Daoy (cell line): ENCODE measurements at regions not wholly inside any gene's neighbourhood (a gene's known extent, or its start where the extent isn't known, plus 50 kb on each side); places are given as distances from the start of the nearest gene placed in this dataset.

ENCODE experiments used
- DNase-seq: peaks from one replicate; pipeline ENCODE4 v3.0.0-alpha.2; 2015; ENCODE audit warnings: low read depth

DNA sequence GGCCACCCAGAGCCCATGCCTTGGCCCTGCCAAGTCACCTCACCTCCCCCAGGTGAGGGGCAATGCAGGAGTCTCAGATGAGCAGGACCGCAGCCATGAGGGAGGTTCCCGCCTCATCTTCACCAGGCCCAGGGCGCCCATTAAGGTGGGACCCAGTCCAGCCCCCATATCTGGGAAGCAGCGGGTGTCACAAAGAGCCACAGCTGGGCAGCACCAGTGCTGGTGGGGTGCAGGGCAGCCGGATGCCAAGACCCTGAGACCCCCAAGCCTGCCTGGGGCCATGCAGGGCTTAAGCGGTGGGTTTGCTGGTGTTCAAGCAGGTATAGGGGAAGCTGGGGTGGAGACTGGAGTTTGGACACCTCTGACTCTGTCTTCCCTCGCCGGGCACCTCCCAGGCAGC lies 237.8 kb upstream of the GSE1 start:
- no peak for DNase-seq

DNA sequence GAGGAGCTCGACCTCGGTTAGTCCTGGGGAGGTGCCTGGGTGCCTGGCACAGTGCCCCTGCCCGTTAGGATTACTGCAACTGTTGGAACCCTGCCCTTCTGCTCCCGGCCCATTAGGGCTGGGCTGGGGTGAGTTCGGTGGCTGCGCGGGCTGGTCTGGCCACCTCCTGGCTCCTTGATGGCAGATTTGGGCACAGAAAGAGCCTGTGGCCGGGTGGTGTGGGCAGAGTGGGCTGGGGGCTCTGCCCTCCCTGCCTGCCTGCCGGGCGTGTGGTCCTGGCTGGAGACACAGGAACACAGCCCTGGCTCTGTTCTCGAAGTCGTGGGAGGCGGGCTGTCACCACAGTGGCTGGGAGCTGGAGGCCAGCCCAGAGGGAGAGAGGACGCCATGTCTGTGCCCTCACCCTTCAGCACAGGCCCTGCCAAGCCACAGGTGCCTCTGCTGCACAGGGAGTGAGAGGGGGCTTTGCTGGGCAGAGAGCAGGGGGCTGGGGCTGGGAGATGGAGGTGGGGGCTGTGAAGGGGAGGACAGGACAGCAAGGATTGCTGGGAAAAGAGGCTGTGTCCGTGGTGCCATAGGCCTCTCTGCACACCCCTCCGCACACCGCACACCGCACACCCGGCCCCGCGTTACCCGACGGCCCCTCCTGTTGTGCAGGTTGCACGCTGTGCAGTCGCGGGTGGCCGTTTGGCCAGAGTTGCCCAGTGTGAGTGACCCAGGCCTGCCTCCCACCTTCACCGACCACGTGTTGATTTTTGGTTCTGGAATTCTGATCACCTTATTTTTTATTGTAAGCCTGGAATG lies 236.6 kb upstream of the GSE1 start:
- no peak for DNase-seq

DNA sequence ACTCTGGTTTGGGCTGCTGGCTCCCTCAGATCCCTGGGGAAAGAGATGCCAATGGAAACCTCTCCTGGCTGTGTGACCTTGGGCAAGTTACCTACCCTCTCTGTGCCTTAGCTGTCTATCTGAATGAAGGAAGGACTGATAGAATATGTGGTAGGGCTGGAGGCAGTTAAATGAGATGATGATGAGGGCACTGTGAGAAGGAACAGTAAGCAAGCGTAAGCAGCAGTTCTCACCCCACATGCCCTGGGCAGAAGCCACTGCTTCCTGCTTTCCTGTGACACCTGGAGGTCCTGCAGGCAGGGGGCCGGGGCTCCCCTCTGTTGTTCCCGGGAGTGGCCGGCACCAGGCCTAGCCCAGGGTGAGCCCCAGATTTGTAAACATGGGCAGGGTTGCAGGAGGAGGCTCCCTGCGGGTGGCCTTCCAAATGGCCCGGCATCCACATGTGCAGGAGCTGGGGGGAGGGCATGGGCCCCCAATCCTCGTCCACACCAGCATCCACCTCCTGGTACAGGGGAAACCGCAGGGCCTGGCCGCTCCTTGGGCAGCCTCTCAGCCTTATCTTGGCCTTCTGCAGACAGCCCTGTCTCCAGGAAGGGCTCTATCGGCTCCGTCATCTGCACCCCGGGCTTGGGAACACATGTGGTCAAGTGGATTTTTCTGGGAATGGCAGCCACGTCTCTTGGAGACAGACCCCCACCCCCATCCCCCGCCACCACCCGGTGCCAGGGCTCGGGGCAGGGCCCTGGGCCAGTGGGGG lies 235.6 kb upstream of the GSE1 start:
- DNase-seq: no peak

DNA sequence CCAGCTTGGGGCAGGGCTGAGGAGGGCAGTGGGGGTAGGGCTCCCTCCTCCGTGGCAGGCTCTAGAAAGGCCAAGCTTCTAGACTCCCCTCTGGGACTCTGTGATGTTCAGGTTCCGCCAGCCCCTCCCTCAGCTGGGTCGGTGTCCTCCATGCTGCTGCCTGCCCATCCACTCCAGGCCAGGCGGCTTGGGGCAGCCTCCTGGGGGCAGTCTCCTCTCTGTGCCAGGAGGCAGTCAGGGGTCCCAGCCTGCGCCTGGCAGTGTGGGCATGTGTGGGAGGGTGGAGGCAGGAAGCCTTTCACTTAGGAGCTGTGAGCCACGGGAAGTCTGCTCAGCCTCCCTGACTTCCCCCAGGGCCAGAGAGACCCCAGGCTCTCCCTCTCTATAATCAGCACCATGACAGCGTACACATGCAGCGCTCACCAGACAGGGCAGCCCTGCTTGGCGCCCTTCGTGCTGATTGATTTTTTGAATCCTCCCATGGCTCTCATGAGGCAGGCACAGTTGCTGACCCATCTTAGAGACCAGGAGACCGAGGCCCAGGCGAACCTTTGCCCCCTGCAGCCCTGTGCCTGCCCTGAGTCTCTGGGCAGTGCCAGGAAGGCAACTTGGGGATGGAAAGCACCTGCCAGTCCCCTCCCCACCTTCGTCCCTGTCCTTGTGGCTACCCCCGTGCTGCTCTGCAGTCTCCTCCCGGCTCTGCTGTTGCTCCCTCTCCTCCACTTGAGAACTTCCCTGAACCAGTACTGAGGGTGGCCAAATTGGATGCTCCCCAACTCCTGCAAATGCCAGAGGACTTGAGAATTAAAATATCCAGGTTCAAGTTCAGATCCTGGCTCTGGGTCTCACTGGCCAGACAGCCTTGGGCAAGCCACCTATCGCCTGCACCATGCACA lies 234.7 kb upstream of the GSE1 start:
- DNase-seq: no peak

DNA sequence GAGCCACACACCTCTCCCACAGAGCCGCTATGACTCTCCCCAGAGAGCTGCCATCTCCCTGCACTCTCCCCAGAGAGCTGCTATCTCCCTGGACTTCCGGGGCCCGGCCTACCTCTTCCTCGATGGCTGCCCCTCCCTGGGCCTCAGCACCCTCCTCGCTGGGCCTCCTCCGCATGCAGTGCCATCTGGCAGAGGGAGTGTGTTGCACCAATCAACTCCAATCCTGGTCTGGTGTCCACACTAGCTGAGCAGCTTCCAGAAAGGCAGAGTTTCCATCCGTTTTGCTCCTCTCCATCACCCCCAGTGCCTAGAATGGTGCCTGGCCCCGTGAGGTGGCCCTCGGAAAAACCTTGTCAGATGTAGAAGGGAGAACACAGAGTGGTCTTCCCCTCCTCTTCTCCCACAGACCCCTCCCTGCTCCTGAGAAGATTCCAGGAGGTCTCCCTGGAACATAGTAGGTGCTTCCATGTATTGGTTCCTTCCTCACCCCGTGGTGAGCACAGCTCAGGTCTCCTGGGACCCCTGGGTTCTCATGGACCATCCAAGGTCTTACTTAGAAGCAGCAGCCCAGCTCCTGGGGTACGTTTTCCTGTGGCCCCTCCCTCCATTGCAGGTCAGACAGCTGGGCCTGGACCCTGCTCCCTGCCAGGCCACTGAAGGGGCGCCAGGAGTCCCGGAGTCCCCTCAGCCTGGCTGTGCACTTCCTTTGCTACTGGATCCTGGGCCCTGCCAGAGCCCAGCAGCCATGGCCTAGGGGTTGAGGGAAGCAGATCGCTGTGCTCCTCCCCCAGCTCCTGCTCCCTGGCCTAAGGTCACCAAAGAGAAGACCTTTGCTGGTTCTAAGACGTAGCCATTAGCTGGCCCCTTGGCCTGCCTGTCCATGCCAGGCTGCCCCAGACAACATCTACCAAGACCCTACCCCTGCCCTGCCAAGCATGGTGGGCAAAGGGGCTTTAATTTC lies 233.8 kb upstream of the GSE1 start:
- no peak for DNase-seq

DNA sequence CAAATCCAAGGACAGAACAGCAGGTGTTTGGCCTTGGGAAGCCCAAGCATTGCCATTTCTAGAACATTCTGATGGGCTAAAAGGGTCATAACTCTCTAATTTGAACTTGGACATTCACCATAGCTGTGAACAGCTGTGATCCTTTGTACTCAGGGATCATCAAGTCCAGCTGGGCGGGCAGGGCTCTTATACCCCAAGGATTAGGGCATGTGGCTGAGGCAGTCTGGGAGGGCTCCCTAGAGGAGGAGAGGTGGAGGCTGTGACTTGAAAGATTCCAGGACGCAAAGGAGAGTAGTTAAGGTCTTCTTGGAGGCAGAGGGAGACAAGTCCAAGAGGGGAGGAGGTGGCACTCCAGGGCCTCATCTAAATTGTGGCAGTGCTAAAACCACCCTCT lies 233.1 kb upstream of the GSE1 start:
- DNase-seq: no peak

DNA sequence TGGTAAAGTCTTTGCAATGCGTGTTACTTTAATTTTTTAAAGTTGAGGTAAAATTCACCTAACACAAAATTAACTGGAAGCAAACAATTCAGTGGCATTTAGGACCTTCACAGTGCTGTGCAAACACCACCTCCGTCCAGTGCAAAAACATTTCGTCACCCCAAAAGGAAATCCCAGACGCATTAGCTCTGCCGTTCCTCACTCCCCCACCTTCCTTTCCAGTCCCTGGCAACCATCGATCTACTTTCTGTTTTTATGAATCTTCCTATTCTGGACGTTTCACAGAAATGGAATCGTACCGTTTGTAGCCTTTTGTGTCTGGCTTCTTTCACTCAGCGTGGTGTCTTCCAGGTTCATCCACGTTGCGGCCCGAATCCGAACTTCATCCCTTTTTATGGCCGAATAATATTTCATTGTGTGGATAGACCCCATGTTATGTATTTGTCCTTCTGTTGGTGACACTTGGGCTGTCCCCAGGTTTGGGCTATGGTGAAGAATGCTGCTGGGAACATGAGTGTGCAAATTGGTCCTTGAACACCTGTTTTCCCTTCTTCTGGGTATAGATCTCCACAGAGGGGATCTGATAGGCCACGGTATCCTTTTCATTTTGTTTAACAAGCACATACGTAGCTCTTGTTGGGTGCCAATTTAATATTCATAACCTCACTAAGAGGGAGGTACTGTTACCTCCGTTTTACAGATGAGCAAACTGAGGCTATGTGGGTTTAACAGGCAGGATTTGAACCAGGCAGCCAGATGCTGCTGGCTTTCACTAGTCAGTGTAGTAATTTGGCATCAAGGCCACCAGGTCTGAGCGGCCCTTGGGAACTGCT lies 232.0 kb upstream of the GSE1 start:
- DNase-seq: no peak

DNA sequence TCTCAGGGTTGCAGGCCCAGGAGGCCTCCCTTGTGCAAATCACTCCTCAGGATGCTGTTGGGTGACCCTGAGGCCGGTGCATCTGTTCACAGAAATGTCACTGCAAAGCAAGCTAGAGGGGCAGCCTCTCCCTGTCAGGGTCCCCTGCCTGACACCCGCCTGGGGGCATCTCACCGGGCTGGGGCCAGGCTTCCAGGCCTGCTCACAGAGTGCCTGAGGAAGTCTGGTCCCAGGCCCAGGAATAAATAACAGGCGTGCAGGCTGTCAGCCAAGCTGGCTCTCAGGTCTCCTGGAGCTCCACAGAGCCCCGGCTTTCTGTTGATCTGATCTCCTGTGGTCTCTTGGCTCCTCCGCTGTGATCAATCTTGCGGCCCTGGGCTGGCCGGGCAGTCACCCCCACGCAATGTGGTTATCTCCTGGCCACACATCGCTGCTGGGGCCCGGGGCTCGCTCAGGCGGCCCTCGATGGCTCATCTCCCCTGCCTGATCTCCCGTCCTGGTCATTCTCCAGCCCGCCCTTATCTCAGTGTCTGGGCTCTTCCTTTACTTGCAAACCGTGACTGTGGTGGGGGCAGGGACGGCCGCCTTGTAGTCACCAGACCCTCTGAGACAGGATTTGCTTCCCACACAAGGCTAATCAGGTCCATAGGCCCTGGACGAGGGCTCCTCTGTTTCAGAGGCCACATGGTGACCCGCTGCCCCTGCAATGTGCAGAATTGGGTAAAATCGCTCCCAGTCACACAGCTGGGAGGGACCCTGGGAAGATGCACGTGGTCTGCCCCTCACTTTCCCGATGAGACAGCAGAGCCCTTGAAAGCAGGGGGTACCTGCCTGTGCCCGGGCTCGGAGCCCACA lies 231.2 kb upstream of the GSE1 start:
- peak; percentile 41 for DNase-seq

DNA sequence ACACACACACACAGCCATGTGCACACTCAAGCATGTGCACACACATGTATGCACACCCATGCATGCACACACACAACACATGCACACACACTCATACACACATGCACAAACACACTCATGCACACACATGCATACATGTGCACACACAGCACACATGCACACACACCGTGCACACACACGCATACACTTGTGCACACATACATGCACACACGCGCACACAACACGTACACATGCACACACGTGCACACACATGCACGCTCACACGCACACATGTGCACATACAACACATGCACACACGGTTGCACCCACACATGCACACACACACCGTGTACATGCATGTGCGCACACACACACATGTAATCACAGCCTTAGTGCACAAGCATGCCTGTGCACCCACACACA lies 230.4 kb upstream of the GSE1 start:
- no peak for DNase-seq

DNA sequence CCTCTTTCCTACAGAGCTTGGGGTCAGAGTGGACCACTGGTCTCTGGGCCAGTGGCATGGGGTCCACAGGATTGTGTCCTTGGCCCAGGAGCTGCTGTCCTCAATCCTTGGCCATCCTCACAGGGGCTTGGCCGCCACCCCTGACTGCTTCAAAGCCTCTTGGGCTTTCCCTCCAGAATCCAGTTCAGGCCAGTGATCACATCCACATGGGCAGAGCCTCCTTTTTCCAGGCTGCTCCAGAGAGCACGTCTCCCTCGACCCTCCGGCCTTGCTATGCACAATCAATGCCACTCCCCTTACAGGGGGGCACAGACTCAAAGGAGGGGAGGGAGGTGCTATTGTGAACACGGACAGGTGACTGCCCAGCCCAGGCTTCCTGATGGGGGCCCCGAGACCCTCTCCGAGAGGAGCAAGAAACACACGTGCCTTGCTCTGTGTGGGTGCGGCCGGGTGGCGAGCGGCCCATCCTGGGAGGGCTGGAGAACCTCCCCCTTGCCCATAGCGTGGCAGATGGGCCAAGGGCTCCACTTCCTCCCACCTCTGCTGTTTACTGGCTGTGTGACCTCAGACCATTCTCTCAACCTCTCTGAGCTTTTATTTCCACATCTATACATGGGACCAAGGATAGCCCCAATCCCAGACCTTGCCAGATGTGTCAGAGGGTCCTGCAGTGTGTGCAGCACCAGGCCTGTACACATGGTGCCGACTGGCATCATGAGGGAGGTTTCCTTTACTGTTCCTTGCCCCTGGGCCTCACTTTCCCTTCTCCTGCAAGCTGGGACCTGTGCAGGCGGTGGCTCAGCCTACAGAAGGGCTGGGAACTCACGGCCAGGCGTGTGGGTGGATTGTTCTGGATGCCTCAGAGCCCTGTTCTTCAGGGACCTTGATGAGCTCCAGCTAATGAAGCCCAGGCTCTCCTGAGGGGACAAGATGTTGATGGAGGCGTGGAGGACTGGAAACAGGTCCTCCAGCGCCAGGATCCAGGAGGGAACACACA lies 229.0 kb upstream of the GSE1 start:
- no peak for DNase-seq

DNA sequence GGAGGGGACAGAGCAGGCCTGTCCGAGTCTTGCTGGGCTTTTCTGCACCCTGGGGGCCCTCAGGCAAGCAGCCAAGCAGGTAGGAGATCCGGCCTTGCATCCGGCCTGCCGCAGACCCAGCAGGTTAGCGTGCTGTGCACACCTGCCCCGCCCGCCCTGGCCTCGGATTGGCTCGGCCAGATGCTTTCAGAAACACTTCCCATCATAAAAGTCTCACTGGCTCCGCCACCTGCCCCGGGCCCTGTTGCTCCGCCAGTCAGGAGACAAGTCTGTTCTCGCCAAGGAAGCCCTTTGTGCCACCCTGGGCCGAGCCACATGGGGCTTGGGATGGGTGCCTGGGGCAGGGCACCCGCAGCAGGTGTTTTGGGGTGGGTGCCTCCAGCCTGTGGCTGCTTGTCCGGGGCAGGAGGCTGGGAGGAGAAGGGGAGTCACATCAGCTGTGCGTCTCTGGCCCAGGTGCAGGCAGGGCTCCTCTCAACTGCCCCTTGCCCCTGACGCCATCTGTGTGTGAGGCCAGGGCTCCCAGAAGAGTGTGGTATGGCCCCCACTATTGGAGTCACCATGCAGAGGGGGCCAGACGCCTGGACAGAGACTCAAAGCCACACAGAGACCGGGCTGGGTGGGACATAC lies 228.2 kb upstream of the GSE1 start:
- no peak for DNase-seq

DNA sequence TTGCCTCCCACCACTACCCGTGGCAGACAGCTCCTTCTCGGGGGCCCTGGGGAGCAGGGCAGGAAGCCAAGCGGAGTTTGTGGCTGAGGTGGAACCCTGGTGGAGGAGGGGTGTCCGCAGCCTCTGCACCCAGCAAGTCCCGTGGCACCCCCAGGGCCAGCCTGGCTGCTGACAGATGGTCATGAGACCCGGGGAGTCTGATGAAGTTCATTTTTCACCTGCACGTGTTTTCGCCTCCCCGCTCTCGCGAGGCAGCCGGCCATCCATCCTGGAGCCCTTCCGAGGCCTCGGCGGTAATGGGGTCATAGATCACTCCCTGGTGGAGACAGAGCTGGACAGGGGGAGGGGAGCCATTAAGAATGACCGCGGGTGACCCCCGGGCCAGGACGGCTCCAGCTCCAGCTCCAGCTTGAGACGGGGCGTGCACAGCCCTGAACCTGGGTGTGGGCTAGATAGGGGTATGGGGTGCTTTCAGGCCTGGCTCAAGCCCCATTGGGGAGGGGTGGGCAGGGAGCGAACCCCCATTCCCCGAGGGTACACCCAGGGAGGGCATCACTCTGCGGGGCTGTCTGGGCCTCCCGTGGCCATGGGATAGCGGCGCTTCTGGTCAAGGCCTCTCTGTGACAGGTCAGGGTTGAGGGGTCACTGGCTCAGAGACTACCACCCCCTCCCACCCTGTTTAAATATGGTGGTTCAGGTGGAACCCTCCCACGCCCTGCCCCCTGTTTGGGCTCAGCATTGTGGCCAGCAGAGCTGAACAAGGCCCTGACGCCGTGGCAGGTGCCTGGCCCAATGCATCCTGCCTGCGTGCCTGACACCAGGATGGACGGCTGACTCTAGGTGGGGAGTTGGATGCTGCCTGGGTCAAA lies 227.4 kb upstream of the GSE1 start:
- no peak for DNase-seq

DNA sequence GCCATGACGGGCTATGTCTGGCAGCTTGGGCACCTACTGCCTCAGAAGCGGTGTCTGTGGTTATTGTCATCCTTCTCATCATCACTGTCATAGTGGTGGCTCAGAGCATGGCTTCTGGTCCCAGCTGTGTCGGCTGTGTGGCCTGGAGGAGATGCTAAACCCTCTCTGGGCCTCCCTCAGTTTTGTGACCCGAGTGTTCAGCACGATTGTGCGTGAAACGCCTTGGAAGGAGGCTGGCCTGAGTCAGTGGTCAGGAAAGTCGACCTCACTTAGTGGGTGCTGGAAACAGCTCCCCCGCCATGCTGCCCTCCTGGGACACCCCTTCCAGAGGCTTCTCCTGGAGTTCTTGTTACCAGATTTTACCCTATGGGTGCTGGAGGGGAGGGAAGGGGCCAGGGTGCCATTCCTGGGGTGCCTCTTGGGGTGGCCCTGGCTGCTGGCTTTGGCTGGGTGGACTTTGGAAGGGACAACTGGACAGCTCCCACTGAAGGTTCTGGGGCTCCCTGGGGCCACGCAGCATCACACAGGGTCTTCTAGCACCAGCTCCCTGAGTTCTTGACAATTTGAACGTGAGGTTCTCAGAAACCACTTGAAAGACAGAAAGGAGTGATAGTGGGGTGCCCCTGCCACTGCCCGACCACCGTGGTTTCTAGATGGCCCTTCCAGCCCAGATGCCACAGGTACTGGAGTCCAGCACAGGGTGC lies 226.5 kb upstream of the GSE1 start:
- DNase-seq: no peak

DNA sequence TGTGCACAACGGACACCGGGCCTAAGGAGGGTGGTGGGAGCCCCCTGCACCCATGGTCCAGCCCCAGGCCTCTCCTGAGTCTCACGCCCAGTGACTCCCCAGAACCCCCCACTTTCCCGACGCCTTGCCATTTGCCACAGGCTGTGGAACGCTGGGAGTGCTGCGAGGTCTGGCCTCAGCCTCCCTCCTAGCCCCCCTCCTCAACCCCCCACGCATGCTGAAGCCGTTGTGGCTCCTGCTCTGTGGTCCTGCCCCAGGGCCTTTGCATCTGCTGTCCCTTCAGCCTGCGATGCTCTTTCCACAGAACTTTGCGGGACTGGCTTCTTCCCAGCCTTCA lies 226.0 kb upstream of the GSE1 start:
- no peak for DNase-seq

DNA sequence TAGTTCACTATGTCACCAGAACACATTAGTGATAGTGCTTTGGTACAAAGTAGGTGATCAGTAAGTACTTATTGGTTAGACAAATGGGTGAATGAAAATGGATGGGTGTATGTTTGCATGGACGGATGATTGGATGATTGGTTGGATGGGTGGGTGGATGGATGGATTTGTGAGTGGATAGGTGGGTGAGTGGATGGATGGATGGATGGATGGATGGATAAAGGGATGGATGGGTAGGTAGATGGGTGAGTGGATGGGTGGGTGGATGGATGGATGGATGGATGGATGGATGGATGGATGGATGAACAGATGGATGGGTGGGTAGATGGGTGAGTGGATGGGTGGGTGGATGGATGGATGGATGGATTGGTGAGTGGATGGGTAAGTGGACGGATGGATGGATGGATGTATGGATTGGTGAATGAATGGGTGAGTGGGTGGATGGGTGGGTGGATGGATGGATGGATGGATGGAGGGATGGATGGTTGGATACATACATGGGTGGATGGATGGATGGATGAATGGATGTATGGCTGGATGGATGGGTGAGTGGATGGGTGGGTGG lies 225.3 kb upstream of the GSE1 start:
- no peak for DNase-seq
